ELF-1 (cell line): ENCODE measurements at regions not wholly inside any gene's neighbourhood (a gene's known extent, or its start where the extent isn't known, plus 50 kb on each side); places are given as distances from the start of the nearest gene placed in this dataset.

Experiments
- DNase-seq: peaks from one replicate; pipeline ENCODE4 v3.0.0-alpha.2; 2016; ENCODE audit warnings: low read depth, low spot score

DNA sequence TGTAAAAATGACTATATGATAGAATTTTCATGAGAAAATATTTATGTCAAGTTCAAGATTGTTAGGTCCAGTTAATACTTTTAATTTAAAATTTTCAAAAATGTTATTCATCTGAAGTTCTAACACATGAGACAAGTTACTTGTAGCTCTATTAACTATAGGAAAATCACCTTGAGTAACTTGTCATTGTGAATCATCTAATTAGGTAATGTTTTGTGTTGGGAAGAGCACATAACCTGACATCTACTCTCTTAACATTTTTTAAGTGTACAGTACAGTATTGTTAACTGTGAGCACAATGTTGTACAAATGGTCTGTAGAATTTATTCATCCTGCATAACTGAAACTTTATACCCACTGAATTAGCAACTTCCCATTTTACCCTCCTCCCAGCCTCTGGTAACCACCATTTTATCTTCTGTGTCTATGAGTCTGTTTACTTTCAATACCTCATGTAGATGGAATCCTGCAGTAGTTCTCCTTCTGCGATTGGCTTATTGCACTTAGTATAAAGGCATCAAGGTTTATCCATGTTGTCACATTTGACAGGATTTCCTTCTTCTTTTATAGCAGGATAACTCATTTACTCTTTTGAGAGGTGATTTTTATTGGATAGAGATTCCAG lies 54.6 kb downstream of the ARL4A start:
- no peak for DNase-seq

DNA sequence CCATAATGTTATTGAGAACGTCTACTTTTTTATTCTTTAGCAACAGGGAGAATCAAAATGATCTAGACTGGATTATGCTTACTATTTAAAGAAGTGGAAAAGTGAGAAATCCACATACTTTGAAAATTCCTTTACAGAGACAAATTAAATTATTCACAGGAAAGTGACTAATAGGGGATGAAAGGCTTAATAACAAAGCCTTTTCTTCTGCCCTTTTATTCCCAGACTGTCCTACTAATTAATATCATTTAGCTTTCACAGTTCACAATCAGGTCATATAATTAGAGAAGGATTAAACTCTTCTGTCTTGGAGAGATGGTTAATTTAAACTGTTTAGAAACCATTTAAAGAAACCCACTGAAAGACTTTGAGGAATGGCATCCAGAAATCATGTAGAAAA lies 58.8 kb downstream of the ARL4A start:
- no peak for DNase-seq

DNA sequence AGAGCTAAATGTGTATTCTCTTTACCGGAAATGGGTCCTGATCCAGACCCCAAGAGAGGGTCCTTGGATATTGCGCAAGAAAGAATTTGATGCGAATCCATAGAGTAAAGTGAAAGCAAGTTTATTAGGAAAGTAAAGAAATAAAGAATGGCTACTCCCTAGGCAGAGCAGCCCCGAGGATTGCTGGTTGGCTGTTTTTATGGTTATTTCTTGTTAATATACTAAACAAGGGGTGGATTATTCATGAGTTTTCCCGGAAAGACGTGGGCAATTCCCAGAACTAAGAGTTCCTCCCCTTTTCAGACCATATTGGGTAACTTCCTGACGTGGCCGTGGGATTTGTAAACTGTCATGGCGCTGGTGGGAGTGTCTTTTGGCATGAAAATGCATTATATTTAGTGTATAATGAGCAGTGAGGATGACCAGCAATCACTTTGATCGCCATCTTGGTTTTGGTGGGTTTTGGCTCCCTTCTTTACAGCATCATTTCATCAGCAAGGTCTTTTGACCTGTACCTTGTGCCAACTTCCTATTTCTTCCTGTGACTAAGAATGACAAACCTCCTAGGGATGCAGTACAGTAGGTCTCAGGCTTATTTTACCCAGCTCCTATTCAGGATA lies 60.4 kb downstream of the ARL4A start:
- DNase-seq: no peak

DNA sequence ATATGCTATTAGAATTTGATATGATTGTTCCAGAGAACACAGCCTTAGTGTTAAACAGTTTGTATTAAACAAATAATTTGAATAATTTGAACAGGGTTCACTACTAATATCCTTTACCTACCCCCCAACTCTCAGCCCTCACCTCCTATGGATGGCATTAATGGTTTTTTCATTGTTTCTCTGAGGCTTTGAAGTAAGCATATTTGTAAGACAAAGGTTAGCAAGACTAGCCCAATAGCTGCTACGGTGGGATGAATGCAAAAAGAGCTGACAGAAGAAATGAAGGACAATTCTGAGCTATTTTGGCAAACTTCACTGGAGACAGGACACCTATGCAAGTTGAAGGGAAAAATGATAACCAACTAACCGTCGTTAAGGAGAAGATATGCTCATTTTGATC lies 61.6 kb downstream of the ARL4A start:
- no peak for DNase-seq

DNA sequence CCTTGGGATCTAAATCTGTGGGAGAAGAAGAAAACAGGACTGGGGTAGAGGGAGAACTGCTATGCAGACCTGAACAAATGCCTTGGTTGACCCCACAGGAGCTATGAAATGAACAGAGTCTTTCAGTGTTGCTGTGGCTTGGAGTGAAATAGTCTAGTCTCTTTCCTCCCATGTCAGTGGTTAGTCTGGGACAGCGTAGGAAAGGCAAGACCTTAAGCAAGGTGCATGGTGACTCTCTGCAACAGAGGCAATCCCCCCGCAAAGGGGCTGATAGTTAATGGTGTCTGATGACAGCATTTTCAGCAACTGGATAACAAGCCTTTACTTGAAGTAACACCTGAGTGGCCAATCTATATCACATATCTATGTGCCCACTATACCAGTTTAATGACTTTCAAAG lies 62.3 kb downstream of the ARL4A start:
- no peak for DNase-seq

DNA sequence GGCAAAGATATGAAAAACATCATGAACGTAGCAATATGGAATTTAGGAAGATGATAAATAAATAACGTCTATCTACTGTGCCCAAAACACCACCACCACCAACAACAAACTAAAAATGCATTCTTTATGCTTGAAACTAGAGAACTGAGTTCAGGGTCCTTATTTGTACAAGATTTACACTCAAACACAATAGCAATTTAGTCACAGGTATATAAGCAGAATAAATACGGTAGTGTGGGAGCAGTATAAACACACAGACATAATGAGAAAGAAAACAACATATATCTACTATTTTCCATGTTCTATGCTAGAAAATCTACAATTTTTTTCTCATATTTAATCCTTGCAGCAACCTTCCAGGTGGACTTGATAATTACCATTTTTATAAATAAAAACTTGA lies 64.3 kb downstream of the ARL4A start:
- DNase-seq: no peak

DNA sequence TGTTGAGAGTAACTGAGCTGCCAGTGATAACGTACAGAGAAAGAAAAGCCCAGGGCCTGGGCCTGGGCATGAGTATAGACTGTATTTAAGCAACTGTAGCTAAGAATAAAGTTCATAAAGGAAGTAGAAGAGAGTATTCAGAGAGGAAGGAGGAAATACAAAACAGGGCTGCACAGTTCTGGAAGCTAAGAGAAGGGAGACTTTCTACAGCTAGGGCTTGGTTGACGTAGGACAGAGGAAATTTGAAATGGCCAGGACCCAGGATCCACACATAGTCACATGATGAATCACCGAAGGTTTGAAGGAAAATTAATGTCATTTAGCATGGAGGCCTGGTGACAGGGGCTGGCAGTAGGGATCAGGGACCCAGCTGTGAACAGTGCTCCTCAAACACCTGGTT lies 66.7 kb downstream of the ARL4A start:
- DNase-seq: no peak

DNA sequence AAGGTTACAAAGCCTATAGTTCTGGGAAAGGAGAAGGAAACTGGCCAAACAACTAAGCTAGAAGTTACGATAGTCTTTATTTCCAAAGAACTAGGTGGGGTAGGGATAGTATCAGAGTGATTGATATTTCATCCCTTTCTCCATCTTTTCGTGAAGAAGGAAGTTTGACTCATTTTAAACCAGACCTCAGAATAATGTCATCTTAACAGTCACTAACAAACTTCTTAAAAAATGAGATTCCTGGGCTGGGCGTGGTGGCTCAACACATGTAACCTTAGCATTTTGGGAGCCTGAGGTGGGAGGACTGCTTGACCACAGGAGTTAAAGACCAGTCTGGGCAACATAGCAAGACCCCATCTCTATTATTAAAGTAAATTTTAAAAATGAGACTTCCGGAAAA lies 69.4 kb downstream of the ARL4A start:
- DNase-seq: no peak

DNA sequence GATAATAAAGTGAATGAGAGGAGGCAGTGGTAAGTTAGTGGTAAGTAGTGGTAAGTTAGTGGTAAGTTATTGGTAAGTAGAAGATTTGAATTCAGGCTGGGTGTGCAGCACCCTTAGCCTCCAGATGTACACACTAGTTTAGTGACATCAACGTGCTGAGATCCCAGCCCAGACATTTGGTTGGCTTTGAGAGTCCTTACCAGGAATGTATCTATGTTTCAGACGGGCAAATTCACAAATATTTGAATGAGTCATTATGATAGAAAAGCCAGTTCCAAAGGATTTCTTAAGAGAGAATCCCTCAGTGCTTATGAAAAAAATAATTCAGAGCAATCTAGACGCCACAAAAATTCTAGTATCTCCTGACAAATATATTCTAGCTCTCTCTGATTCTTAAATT lies 70.0 kb downstream of the ARL4A start:
- no peak for DNase-seq

DNA sequence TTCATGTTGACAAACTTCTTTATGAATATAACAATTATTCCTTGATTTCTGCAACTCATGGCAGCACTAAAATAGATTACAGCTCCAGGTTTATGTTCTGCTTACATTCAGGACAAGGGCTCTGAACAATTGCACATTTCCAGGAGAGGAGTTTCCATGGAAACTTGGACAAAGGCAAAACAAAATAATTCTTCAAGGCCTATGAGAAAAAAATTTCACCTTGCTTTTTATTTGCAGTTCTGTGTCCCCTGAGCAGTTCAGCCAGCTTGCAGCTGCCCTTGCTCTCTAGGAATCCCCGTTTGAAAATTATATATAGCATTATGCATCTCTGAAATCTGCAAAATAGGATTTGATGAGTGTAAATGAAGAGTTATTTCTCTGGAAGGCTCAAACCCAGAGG lies 71.7 kb downstream of the ARL4A start:
- DNase-seq: no peak

DNA sequence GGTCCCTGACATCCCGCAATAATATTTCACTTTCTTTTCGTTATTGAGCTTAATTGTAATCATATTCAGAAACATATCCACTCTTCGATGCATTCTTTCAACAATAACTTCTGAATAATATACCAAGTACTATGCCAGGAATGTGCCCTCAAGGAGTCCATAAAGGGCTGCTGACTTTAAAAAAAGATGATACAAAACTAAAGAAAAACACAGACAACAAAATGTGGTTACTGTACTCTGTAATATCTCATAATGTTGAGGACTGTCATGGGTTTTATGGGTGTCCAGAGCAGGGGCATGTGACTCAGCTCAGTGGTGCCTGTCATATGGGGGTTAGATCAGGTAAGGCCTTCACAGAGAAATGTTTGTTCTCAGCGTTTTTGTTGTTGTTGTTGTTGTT lies 73.7 kb downstream of the ARL4A start:
- DNase-seq: no peak

DNA sequence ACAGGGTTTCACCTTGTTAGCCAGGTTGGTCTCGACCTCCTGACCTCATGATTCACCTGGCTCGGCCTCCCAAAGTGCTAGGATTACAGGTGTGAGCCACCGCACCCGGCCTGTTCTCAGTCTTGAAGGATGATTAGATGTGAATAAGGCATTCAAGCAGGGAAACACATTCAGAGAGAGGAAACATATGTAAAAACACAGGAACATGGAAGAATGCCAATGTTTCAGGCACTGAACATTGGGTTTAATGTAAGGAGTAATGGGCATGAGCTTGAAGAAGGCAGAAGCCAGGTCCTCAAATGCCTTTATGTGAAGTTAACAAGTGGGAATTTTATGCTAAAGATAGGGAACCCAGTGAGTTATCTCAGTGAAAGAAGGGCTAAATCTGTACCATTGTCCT lies 74.3 kb downstream of the ARL4A start:
- DNase-seq: no peak

DNA sequence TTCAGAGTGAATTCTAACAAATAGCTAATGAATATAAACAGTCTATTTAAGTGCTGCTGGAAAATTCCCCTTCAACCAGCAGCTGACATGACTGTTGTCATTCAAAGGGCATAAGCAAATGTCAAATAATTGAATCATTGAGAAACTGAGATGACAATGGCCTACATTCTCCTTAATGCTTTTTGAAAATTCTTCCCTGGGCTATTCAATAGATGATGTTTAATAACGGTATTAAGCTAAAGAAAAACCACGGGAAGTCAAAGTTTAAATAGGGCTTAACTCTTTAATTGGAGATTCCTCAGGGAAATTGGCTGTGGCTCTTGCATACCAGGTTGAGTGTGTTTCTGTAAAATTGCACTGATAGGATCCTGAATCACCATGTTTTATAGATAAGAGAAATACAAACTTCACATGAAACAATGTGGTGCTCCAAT lies 77.0 kb downstream of the ARL4A start:
- DNase-seq: no peak

DNA sequence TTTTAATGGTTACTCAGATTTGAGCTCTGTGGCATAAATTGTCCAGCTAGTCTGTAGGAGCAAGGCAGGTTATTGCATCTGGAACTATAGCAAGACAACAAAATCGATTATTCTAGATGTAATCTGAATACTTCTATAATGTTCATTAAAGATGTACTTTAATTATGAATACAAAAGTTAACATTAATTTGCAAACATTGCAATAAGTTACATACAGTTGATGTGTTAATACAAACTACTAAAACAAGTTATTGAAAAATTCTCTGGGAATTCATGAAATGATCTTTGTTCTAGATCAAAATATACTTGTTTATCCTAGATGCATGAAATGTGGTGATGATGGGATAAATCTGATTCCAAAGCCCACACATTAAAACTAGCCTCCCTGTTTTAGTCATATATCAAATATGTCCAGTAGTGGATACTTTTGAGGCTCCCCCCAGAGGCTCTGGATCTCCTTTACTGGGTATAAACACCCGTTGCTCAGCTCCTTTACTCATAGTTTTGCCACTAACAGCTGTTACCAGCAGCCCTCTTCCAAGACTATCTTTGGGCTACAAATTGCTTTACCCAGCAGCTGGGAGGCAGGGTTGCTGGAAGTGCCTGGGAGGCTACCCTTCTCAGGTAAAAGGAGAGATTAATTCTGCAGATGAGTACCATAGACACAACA lies 78.1 kb downstream of the ARL4A start:
- DNase-seq: no peak

DNA sequence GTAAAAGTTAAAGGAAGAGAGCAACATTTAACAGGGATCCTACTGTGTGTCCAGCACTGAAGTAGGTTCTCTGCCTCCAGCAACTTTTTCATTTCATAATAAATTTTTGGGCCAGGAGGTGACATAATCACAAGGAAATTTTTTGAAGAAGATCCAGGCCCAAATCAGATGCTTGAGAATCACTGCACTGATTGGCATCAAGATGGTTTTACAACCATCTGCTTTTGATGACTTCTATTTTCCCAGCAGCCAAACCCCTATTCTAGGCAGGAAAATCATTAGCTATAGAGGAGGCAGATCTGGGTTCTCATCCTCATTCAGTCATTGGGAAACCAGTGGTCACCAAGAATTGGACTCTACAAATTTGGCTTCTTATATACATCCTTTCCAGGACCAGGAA lies 79.0 kb downstream of the ARL4A start:
- no peak for DNase-seq

DNA sequence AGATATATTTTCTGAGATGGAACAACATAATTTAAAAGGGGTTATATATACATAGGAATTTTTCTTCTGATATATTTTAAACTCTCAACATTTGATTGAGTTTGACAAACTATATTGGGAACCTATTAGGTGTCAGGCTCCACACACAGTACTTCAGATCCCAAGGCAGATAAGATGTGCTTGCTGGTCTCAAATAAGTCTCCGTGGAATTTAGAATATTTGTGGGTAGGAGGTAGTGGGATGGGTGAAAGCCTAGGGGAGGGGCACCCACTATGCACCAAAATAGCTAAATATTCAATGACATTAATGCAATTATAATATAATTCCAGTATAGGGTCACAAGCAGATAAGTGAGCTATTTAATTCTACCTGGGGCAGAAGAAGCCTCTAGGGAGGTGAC lies 81.5 kb downstream of the ARL4A start:
- DNase-seq: no peak

DNA sequence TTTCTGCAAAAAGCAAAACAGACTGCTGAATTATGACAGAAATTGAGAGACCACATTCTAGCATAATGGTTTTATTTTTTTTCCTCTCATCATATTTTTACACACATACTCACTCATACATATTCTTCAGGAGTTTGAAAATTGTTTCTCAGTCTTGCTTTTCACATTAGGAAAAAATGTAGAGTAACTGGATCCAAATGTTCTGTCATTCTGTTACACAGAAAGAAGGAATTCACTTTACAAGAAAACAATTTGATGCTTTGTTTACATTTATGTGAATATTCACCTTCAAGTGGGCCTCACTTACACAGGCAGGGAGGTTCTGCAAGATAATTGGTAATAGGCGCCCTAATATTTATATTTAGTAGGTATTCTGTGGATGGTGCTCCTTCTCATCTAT lies 82.0 kb downstream of the ARL4A start:
- DNase-seq: no peak

DNA sequence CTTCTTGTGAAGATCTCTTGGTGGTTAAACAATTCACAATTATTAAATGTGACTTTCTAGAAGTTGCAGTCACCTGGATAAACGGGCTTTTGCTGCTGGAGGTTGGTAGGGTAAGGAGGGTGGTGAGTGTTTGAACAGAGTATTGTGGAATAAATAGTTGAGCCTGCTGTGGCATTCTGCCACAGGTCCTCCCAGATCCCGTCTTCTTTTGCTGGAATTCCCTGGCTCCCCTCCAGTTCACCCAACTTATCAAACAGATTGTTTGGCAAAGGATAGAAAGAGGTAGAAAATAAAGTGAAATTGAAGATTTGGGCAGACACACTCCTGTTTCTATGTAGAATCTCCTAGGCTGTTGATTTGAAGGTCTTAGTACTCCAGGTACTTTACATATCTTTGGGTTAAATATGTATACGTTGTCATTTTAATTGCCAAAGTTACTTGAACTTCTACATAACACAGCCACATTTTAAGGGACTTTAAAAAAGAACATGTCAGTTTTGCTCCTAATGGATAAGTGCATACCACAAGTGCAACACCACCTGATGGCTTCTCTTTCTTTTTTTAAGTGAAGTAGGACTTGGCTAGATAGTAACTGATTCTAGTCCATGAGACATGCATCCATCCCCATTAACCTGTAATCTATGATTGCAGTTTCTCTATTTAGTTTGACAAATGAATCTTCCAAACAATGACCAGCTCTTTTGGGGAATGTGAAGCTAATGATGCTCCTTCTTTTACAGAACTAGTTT lies 83.0 kb downstream of the ARL4A start:
- DNase-seq: no peak

DNA sequence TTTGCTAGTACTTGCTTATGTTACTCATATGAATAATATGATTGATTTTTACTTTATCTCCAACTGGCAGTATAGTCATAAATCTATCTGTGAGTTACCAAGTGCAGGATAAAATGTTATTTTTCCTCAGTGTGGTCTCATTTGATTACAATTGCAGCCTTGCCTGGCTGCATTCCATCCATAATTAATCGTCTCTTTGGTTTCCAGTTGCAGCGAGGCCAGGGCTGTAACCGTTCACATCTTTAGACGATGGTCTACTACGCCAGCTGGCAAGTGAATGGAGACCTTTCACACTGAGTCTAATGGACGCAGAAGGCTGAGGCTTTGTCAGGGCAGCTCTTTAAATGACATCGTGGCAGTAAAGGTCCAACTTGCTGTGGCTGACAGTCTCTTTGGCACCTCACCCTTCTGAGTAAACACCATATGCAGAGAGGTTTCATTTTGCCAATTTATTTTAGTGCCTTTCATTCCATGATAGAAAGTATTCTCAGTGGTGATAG lies 84.0 kb downstream of the ARL4A start:
- DNase-seq: no peak

DNA sequence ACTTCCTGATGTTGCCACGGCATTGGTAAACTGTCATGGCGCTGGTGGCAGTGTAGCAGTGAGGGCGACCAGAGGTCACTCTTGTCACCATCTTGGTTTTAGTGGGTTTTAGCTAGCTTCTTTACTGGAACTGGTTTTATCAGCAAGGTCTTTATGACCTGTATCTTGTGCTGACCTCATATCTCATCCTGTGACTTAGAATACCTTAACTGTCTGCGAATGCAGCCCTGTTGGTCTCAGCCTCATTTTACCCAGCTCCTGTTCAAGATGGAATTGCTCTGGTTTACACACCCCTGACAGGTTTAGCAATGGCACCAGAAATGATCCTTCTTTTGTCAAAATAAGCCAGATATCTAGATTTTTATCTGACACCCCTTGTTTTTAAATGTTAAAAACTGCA lies 85.3 kb downstream of the ARL4A start:
- DNase-seq: no peak

DNA sequence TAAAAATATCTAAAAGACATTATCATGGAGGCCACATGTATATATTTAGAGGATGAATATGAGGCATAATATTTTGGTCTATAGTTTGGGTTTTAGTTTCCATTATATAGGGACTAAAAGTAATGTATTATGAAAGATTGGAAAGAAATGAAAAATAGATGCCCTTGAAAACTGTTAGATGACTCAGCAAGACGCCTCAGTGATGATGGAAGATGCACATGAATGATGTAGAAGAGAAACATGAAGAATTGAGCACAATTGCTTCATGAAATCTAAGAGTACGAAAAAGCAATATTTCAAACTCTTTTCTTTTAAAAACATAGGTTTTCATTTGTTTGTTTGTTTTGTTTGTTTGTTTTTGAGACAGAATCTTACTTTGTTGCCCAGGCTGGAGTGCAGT lies 89.8 kb downstream of the ARL4A start:
- no peak for DNase-seq

DNA sequence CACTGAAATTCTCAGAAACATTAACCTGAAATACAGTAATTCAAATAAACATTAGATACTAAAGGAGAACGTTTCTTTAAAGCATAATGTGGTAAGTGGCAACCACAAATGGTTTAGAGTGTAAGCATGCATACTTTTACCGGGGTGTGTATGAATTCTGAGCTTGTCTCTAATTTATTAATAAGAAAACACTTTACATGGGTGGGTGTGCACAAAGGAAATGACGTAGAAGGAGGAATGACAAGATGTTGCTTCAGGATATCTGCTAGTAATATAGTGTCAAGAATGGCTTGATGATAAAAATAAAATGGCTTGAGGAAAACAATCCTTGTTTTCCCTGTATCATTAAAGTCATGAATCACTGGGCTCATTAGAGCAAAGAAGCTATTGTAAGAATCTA lies 92.5 kb downstream of the ARL4A start:
- no peak for DNase-seq
